Hindlimb muscle (tissue), 1 donor: ENCODE measurements at regions not wholly inside any gene's neighbourhood (a gene's known extent, or its start where the extent isn't known, plus 50 kb on each side); places are given as distances from the start of the nearest gene placed in this dataset.
"Not testable (repeated sequence)": the region's sequence is repeated elsewhere in the genome, so short reads cannot be mapped to it uniquely, and the experiment has no call there.

ENCODE experiments used
- DNase-seq: peaks from one replicate; pipeline ENCODE4 v3.0.0-alpha.2; 2013

GRCh38 chr2:11923935-11924334 is 177.5 kb downstream of the LPIN1 start:
- DNase-seq = no peak

DNA sequence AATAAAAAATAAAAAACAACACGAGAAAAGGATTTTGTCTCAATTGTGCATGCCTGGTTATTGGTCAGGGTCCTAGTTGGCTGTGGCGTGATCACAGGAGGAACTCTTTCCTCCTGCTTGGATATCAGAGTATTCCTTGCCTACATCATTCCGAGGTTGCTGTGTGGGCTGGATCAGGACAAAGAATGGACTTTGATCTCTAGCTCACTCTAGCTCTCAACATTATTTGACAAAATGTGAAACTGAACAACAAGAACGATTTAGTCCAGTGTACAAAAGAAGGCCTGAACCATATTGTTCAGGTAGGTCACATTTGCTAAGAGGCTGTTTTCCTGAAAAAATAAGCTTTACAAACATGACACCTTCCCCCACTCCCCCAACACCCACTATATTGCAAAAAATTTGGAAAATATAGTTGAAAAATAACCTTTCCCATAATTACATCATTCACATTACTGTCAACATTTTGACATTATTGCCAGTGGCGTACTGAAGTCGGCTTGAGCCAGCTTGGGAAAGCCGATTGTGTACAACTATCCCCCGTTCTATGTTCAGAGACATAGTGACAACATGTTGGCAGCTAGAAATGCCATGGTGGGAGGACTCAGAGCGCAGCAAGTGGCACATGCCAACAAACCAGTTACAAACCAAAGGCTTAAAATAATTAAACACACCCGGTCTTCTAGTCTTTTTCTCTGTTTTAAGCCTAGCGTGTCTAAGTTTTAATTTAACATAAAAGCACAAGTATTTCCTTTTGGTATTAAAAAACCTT is 179.0 kb downstream of the LPIN1 start:
- no peak for DNase-seq

- DNase-seq = no peak
Observed at GRCh38 chr2:11930211-11930761, 183.9 kb downstream of the LPIN1 start.

- no peak for DNase-seq
Observed at GRCh38 chr2:11932048-11932512, 185.6 kb downstream of the LPIN1 start.

DNA sequence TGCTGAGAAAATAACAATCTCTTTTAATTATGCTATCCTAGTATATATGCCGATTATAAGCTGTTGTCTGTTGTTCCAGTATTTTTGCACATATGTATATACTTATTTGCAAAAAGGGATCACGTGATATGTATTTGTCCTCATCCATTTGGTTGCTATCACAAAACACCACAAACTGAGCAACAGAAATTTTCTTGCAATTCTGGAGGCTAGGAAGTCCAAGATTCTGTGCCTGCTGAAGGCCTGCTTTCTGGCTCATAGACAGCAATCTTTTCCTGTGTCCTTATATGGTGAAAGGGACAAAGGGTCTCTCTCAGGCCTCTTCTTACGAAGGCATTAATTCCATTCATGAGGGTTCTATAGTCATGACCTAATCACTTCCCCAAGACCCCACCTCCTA is 186.5 kb downstream of the LPIN1 start:
- DNase-seq = no peak

DNA sequence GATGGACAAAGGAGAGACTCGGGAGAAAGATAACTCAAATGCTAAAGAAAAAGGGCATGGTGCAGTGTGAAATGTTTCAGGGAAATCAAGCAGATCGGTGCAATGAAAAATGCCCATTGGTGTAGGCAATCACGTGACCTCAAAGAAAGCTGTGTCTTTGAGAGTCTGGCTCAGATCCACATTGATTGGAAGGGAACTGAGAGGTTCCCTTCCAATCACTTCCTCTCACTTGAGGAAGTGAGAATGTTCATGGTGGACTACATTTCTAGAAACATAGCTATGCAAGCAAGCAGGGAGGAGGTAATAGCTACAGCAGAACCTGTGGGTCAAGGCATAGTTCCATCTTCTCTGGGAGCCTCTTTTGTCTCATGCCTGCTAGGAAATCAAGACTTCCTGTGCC is 187.4 kb downstream of the LPIN1 start:
- no peak for DNase-seq

GRCh38 chr2:11936761-11937160 is 190.3 kb downstream of the LPIN1 start:
- DNase-seq = no peak

DNA sequence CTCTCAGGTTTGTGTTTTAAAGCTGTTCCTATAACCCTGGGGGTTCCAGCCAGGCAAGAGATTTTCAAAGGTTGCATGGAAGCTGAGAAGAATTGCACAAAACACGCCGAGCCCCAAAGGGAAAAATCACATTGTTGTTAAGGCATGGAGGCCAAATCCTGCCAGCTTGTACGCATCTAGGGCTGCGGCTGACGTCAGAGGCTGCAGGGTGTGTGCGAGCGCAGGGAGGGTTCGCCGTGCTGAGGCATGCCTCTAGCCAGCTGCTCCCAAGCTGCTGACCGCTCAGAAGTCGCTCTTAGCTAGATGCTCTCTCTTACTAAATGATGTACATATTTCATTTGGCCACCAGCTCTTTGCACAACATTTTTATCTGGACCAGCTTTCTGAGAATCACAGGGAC is 191.8 kb downstream of the LPIN1 start:
- DNase-seq = no peak

- DNase-seq = no peak
Observed at GRCh38 chr2:11939523-11939922, 193.1 kb downstream of the LPIN1 start.

DNA sequence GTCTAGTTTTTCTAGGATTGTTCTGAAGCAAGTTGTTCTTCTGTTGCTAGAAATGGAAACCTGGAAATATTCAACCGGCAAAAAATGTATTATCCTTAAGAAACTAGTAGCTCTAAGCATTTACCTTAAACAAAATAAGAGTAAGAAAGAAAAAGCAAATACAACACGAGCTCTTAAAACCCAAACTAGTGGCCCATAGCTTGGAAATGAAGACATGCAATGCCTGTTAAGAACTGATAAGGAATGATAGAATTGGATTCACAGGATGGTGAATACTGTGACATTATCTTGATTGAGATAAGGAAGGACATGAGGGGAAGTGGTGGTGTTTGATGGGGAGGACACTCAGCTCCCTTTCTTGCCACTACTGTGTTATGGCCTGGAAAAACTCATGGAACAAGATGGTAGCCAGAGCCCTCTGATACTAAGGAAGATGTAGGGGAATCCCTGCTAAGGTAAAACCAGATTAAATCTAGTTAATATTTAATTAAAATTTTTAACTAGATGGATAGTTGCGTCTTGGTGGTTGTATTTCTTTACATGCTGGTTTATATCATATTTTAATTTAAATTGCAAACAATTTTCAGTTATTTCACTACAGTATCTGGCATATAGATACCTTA is 193.8 kb downstream of the LPIN1 start:
- no peak for DNase-seq

GRCh38 chr2:11940799-11941198 is 194.4 kb downstream of the LPIN1 start:
- DNase-seq = no peak

DNA sequence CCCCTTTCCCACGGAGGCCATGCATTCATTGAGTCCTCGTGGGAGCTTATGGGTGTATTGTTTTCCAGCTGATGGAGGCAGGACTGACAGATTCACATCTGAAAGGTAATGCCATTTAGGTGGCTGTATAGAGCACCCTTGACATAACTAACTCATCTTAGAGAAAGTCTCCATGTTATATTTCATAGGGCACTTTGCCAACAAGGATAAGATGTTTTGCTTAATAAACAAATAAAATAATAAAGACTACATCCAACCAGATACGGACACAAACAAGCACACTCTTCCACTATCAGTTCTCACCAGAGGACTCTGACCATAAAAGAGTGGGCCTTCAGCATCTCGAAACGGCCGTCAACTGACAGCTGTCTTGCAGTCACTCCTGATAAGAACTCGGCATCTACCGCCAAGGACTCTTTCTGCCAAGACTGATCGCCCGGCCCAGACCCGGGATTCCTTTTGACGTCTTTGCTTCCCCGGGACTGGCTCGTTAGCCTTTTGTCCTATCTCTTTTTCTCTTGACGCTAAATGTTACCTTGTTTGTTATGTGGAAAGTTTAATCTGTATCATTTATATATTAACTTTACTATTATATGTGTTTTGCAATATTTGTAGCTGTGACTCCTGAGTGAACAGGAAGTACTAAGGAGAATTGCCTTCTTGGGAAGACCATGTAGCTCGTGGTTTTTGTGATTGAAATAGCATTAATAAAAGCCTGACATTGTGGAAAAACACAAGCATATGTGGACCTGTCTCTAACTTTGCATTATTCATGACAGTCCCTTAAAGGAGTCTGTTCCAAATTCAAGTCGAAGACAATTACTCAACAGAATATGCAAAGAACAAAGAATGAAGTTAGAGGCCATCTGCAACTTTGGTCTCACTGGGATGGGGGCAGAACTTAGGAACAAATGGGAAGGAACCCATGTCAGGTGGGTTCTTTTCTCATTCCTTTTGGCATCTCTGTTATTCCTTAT is 195.1 kb downstream of the LPIN1 start:
- DNase-seq = no peak

GRCh38 chr2:11942178-11942569 is 195.7 kb downstream of the LPIN1 start:
- DNase-seq = no peak

DNA sequence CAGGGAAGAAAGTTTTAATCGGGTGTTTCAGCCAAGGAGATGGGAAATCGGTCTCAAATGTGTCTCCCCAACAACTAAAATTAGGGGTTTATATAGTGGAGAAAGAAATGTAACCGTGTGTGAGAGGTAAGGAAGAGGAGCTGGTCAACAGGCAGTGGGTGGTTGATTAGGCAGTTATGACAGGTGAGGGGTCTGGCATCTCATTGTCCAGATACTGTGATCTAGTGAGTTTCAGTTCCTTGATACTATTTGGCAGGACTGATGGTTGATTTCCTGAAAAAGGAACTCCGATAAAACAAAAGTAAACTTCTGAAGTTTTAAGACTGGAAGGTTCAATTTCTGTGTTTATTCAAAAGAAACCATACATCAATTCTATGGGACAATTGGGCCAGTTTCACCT is 197.9 kb downstream of the LPIN1 start:
- DNase-seq = no peak

GRCh38 chr2:11945139-11946126 is 199.0 kb downstream of the LPIN1 start:
- DNase-seq = no peak

DNA sequence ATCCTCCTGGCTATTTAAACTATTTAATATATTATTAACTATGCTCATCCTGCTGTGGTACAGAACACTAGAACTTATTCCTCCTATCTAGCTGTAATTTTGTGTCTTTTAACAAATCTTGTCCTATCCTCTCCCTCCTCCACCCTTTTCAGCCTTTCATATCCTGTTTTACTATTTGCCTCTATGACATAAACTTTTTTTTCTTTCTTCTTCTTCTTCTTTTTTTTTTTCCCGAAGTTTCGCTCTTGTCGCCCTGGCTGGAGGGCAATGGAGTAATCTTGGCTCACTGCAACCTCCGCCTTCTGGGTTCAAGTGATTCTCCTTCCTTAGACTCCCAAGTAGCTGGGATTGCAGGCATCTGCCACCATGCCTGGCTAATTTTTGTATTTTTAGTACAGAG is 201.5 kb downstream of the LPIN1 start:
- no peak for DNase-seq

DNA sequence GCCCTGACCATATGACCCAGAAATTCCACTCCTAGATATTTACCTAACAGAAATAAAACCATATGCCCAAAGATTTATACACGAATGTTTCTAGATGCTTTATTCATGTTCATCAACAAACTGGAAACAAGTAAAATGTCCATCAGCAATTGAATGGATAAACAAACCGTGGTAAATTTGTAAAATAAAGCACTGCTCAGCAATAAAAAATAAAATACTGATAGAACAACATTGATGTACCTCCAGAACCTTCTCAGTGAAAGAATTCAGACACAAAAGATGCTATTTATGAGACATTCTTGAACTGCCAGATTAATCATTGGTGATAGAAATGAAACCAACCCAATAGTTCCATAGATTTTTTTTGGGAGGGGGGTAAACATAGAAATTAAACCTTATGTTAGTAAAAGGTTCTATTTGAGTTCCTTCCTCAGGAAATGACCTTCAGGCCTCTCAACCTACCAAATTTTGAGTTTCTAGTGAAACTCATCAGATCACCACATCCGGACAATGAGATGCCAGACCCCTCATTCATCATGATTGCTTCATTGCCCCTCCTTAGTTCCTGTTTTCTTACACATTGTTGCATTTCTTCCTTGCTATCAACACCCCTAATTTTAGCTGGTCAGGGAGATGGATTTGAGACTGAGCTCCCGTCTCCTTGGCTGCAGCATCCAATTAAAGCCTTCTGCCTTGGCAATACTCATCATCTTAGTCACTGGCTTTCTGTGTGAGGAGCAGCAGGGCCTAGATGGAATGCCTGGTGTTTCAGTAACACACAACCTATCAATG is 203.5 kb downstream of the LPIN1 start:
- DNase-seq = no peak

DNA sequence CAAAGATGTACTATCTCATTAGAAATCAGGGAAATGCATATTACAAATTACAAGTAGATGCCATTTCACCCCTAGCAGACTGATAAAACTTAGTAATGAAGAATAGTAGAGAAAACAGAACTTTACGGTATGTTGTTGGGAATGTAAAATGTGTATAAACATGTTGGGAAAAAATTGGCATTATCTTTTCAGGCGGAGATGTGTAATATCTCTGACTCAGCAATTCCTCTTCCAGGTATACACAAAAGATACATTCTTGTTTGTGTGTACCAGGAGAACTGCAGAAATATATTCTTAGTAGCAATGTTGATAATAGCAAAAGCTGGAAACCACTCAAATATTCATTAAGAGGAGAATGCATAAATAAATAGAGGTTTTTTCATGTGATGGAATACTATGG is 204.5 kb downstream of the LPIN1 start:
- no peak for DNase-seq

- not testable (repeated sequence) for DNase-seq
Observed at GRCh38 chr2:11951492-11951891, 205.1 kb downstream of the LPIN1 start.

DNA sequence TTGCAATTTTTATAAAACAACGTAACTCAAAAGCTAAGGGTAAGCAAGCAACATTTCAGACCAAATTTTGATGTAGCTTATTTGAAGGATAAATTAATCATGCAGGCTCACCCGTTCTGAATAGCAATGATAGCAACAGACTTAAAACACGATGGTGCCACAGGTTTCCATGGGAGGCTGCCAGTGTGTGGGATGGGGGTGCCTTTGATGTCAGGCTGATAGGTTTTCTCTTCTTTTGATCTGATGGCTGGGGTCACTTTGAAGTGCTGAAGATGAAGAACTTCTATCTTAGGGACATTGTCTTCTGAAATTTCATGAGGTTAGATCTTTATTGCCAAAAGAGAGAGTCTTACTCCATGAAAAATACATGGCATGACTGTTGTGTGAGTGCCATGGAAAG is 206.8 kb downstream of the LPIN1 start:
- DNase-seq = no peak

DNA sequence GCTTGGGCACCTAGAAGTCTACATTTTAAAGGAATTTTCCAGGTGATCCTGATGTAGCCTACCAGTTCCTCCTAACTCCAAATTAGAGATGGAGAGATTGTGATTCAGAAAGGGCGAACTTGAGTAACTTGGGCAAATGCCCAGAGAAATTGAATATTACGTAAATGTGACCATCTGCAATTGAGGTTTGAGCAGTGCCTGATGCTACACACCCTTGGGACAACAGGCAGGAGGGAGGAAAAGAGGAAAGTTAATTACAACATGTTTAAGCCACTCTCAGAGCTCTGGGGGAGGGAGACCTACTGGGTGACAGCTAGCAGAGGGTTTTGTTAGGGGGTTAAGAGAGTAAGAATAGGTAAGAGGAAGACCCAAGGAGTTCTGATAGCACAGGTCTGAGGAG is 208.9 kb downstream of the LPIN1 start:
- DNase-seq = no peak
